ENCODE measurements at regions not wholly inside any gene's neighbourhood (a gene's known extent, or its start where the extent isn't known, plus 50 kb on each side); places are given as distances from the start of the nearest gene placed in this dataset.

DNA sequence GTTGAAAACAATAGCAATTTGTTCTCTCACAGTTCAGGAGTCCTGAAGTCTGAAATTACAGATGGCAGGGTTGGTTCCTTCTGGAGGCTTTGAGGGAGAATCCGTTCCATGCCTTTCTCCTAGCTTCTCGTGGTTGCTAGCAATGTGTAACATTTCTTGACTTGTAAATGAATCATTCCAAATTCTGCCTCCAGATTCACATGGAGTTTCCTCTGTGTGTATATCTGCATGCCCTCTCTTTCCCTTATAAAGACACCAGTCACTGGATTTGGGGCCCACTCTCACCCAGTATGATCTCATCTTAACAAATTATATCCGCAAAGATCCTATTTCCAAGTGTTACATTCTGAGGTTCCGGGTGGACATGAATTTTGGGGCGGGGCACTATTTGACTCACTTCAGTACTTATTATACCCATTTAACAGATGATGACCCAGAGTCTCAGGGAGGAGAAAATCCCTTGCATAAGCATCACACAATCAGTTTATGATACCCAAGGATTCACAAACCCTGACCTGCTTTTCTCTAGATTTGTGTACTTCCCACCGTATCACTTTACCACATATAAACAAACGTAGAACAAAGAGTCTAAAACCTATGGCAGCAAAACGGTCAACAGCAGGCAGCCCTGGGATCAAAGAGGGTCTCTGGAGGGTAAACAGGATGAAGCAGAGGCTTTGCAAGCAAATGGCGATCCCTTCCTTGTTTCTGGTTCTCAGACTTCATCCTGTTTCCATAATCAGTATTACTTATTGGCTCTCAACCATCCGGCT, 93.7 kb downstream of the C9orf152 start:
- TF ChIP-seq ZFP3 (CRISPR knock-in tag; IDR thresholded peaks at IDR 0.05) (no peak), RARB (CRISPR knock-in tag; IDR thresholded peaks at IDR 0.05) (no peak), ZNF8 (CRISPR knock-in tag; IDR thresholded peaks at IDR 0.05) (no peak), BACH2 (CRISPR knock-in tag; IDR thresholded peaks at IDR 0.05; ENCODE audit: borderline replicate concordance) (no peak), GLIS3 (CRISPR knock-in tag; IDR thresholded peaks at IDR 0.05) (no peak), ISL1 (CRISPR knock-in tag; IDR thresholded peaks at IDR 0.05) (no peak), OSR1 (CRISPR knock-in tag; IDR thresholded peaks at IDR 0.05) (no peak), CSDC2 (CRISPR knock-in tag; IDR thresholded peaks at IDR 0.05) (no peak), ZC3H10 (CRISPR knock-in tag; IDR thresholded peaks at IDR 0.05) (no peak), TCF4 (CRISPR knock-in tag; IDR thresholded peaks at IDR 0.05; ENCODE audit: borderline replicate concordance) (no peak), ZNF70 (CRISPR knock-in tag; IDR thresholded peaks at IDR 0.05) (no peak)
- TF ChIP-seq, protein P1, sequence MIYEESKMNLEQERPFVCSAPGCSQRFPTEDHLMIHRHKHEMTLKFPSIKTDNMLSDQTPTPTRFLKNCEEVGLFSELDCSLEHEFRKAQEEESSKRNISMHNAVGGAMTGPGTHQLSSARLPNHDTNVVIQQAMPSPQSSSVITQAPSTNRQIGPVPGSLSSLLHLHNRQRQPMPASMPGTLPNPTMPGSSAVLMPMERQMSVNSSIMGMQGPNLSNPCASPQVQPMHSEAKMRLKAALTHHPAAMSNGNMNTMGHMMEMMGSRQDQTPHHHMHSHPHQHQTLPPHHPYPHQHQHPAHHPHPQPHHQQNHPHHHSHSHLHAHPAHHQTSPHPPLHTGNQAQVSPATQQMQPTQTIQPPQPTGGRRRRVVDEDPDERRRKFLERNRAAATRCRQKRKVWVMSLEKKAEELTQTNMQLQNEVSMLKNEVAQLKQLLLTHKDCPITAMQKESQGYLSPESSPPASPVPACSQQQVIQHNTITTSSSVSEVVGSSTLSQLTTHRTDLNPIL (CRISPR knock-in tag; IDR thresholded peaks at IDR 0.05; ENCODE audit: low read depth), result no peak
- TF ChIP-seq, protein P2, sequence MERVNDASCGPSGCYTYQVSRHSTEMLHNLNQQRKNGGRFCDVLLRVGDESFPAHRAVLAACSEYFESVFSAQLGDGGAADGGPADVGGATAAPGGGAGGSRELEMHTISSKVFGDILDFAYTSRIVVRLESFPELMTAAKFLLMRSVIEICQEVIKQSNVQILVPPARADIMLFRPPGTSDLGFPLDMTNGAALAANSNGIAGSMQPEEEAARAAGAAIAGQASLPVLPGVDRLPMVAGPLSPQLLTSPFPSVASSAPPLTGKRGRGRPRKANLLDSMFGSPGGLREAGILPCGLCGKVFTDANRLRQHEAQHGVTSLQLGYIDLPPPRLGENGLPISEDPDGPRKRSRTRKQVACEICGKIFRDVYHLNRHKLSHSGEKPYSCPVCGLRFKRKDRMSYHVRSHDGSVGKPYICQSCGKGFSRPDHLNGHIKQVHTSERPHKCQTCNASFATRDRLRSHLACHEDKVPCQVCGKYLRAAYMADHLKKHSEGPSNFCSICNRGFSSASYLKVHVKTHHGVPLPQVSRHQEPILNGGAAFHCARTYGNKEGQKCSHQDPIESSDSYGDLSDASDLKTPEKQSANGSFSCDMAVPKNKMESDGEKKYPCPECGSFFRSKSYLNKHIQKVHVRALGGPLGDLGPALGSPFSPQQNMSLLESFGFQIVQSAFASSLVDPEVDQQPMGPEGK (CRISPR knock-in tag; IDR thresholded peaks at IDR 0.05; ENCODE audit: borderline replicate concordance), result no peak
- no peak for ATAC-seq

DNA sequence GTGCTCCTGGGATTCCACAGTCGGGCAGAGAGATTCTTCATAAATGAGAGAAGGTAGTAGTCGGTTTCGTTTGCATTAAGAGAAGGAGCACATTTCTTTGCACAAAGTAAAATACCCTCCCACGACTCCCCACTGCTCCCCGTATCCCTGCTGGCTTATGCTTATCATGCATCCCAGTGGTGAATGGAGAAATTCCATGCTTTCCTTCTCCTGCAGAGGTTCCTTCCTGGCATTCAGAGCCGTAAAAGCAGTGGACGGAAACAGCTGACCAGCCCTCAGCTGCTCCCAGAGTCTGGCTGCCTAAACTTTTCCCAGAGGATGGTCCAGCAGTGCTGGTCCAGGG, 93.1 kb downstream of the C9orf152 start:
- peak; percentile 24; the same call in 2 of the 3 replicates for ATAC-seq
- TF ChIP-seq CSDC2 (CRISPR knock-in tag; IDR thresholded peaks at IDR 0.05), result no peak
- TF ChIP-seq ZNF70 (CRISPR knock-in tag; IDR thresholded peaks at IDR 0.05), result no peak
- TF ChIP-seq, protein P1 (CRISPR knock-in tag; IDR thresholded peaks at IDR 0.05; ENCODE audit: low read depth), result no peak
- TF ChIP-seq, protein P3, sequence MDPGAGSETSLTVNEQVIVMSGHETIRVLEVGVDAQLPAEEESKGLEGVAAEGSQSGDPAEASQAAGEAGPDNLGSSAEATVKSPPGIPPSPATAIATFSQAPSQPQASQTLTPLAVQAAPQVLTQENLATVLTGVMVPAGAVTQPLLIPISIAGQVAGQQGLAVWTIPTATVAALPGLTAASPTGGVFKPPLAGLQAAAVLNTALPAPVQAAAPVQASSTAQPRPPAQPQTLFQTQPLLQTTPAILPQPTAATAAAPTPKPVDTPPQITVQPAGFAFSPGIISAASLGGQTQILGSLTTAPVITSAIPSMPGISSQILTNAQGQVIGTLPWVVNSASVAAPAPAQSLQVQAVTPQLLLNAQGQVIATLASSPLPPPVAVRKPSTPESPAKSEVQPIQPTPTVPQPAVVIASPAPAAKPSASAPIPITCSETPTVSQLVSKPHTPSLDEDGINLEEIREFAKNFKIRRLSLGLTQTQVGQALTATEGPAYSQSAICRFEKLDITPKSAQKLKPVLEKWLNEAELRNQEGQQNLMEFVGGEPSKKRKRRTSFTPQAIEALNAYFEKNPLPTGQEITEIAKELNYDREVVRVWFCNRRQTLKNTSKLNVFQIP (CRISPR knock-in tag; IDR thresholded peaks at IDR 0.05; ENCODE audit: borderline replicate concordance, low read depth), result no peak
- TF ChIP-seq, protein P4, sequence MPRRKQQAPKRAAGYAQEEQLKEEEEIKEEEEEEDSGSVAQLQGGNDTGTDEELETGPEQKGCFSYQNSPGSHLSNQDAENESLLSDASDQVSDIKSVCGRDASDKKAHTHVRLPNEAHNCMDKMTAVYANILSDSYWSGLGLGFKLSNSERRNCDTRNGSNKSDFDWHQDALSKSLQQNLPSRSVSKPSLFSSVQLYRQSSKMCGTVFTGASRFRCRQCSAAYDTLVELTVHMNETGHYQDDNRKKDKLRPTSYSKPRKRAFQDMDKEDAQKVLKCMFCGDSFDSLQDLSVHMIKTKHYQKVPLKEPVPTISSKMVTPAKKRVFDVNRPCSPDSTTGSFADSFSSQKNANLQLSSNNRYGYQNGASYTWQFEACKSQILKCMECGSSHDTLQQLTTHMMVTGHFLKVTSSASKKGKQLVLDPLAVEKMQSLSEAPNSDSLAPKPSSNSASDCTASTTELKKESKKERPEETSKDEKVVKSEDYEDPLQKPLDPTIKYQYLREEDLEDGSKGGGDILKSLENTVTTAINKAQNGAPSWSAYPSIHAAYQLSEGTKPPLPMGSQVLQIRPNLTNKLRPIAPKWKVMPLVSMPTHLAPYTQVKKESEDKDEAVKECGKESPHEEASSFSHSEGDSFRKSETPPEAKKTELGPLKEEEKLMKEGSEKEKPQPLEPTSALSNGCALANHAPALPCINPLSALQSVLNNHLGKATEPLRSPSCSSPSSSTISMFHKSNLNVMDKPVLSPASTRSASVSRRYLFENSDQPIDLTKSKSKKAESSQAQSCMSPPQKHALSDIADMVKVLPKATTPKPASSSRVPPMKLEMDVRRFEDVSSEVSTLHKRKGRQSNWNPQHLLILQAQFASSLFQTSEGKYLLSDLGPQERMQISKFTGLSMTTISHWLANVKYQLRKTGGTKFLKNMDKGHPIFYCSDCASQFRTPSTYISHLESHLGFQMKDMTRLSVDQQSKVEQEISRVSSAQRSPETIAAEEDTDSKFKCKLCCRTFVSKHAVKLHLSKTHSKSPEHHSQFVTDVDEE (CRISPR knock-in tag; IDR thresholded peaks at IDR 0.05), result no peak
- TF ChIP-seq SNAI2 (CRISPR knock-in tag; IDR thresholded peaks at IDR 0.05), result no peak
- no peak for TF ChIP-seq ZFP3 (CRISPR knock-in tag; IDR thresholded peaks at IDR 0.05)
- TF ChIP-seq GLIS3 (CRISPR knock-in tag; IDR thresholded peaks at IDR 0.05), result no peak
- no peak for TF ChIP-seq TOX (CRISPR knock-in tag; IDR thresholded peaks at IDR 0.05; ENCODE audit: borderline replicate concordance)
- no peak for TF ChIP-seq ZNF8 (CRISPR knock-in tag; IDR thresholded peaks at IDR 0.05)
- TF ChIP-seq CSRNP3 (CRISPR knock-in tag; IDR thresholded peaks at IDR 0.05), result no peak
- no peak for TF ChIP-seq ZNF565 (CRISPR knock-in tag; conservative IDR thresholded peaks at IDR 0.05; ENCODE audit: low read depth)
- no peak for TF ChIP-seq RARB (CRISPR knock-in tag; IDR thresholded peaks at IDR 0.05)
